GM23338 (cell line): ENCODE measurements at regions not wholly inside any gene's neighbourhood (a gene's known extent, or its start where the extent isn't known, plus 50 kb on each side); places are given as distances from the start of the nearest gene placed in this dataset.
A peak's percentile ranks its signal among the peaks of the same experiment; 100 is the strongest.

Experiments used
- ATAC-seq: fragments of 200-7000 bp; cut with Tn5 transposase; 3 replicates; pipeline ENCODE4 v1.9.1; 2020
- DNase-seq: peaks from one replicate; pipeline ENCODE4 v3.0.0-alpha.2; 2015; ENCODE audit warnings: low spot score
- H2AFZ ChIP-seq: fragments of 200-600 bp; sonication (generic); 2 replicates; pipeline ENCODE4 v1.8.0; 2016; ENCODE audit warnings: antibody characterized with exemption, mild to moderate bottlenecking, moderate library complexity
- H3F3A ChIP-seq: fragments of 200-600 bp; sonication (generic); replicated peaks from 2 replicates; pipeline ENCODE4 v1.8.0; 2017; ENCODE audit warnings: antibody characterized with exemption, mixed run types, low read depth
- H3K27ac ChIP-seq: fragments of 200-600 bp; sonication (generic); 2 replicates; pipeline ENCODE4 v1.6.1; 2016; ENCODE audit warnings: low read depth
- H3K27me3 ChIP-seq: fragments of 200-600 bp; sonication (generic); 2 replicates; pipeline ENCODE4 v1.8.0; 2016; ENCODE audit warnings: mild to moderate bottlenecking, mixed run types, moderate library complexity; ENCODE audit not compliant: insufficient read depth
- H3K36me3 ChIP-seq: fragments of 200-600 bp; sonication (generic); 2 replicates; pipeline ENCODE4 v1.8.0; 2016; ENCODE audit warnings: mild to moderate bottlenecking; ENCODE audit not compliant: insufficient read depth
- H3K4me1 ChIP-seq: fragments of 200-600 bp; sonication (generic); 2 replicates; pipeline ENCODE4 v1.8.0; 2016; ENCODE audit warnings: mild to moderate bottlenecking, moderate library complexity; ENCODE audit not compliant: insufficient read depth
- H3K4me2 ChIP-seq: fragments of 200-600 bp; sonication (generic); 2 replicates; pipeline ENCODE4 v1.7.1; 2017; ENCODE audit warnings: mixed run types
- H3K4me3 ChIP-seq: fragments of 200-600 bp; sonication (generic); 2 replicates; pipeline ENCODE4 v1.6.1; 2016; ENCODE audit warnings: mixed run types
- H3K79me2 ChIP-seq: fragments of 200-600 bp; sonication (generic); replicated peaks from 2 replicates; pipeline ENCODE4 v1.8.0; 2017; ENCODE audit warnings: mild to moderate bottlenecking; ENCODE audit not compliant: insufficient read depth
- H3K9me2 ChIP-seq: fragments of 200-600 bp; sonication (generic); 2 replicates; pipeline ENCODE4 v1.8.0; 2017; ENCODE audit not compliant: insufficient read depth
- H4K20me1 ChIP-seq: fragments of 200-600 bp; sonication (generic); replicated peaks from 2 replicates; pipeline ENCODE4 v1.8.0; 2017; ENCODE audit warnings: mild to moderate bottlenecking; ENCODE audit not compliant: insufficient read depth
- H3K27ac Mint-ChIP-seq: 2 replicates; pipeline ENCODE4 v1.8.0; 2020; ENCODE audit warnings: inconsistent platforms, mild to moderate bottlenecking, moderate library complexity, mixed read lengths
- H3K27me3 Mint-ChIP-seq: 3 replicates; pipeline ENCODE4 v1.8.0; 2022; ENCODE audit warnings: low read depth, mild to moderate bottlenecking, moderate library complexity, mixed read lengths, inconsistent platforms; ENCODE audit not compliant: insufficient read depth, poor library complexity
- H3K36me3 Mint-ChIP-seq: 3 replicates; pipeline ENCODE4 v1.8.0; 2021; ENCODE audit warnings: low read depth, mild to moderate bottlenecking, inconsistent platforms, moderate library complexity, mixed read lengths
- H3K4me1 Mint-ChIP-seq: 3 replicates; pipeline ENCODE4 v1.8.0; 2020; ENCODE audit warnings: mild to moderate bottlenecking, inconsistent platforms, mixed read lengths
- H3K4me3 Mint-ChIP-seq: 3 replicates; pipeline ENCODE4 v1.8.0; 2021; ENCODE audit warnings: moderate library complexity, mild to moderate bottlenecking, inconsistent platforms, mixed read lengths
- H3K9me3 Mint-ChIP-seq: 3 replicates; pipeline ENCODE4 v1.8.0; 2020; ENCODE audit warnings: moderate library complexity, mild to moderate bottlenecking, inconsistent platforms, mixed read lengths
- CREB1 ChIP-seq: fragments of 250-450 bp; sonication (Bioruptor Pico); IDR thresholded peaks from 2 replicates; pipeline ENCODE4 v1.5.0; 2020; ENCODE audit warnings: low read depth, mild to moderate bottlenecking, moderate library complexity
- CTCF ChIP-seq, 2 experiments: fragments of 200-600 bp in 1 of 2; sonication (generic) in 1 of 2; conservative IDR thresholded peaks; 2 replicates each; pipeline versions ENCODE4 v1.5.1 to v1.6.1; 2016 to 2017; ENCODE audit warnings: antibody characterized with exemption in 2 of 2, low read depth in 2 of 2, mild to moderate bottlenecking in 2 of 2, moderate library complexity in 1 of 2
- ETS1 ChIP-seq: IDR thresholded peaks from 2 replicates; pipeline ENCODE4 v1.6.1; 2016; ENCODE audit warnings: antibody characterized with exemption
- EZH2 ChIP-seq: fragments of 200-600 bp; sonication (generic); IDR thresholded peaks from one replicate; pipeline ENCODE4 v1.8.0; 2017; ENCODE audit warnings: antibody characterized with exemption, mild to moderate bottlenecking, low read depth; ENCODE audit not compliant: unreplicated experiment
- EZH2phosphoT487 ChIP-seq: fragments of 200-600 bp; sonication (generic); IDR thresholded peaks from one replicate; pipeline ENCODE4 v1.8.1; 2018; ENCODE audit warnings: antibody characterized with exemption; ENCODE audit not compliant: unreplicated experiment
- JUNB ChIP-seq: IDR thresholded peaks from one replicate; pipeline ENCODE4 v1.6.1; 2016; ENCODE audit warnings: antibody characterized with exemption; ENCODE audit not compliant: unreplicated experiment
- NANOG ChIP-seq: IDR thresholded peaks from 2 replicates; pipeline ENCODE4 v1.6.1; 2016; ENCODE audit warnings: antibody characterized with exemption, borderline replicate concordance
- POLR2AphosphoS5 ChIP-seq: IDR thresholded peaks from 2 replicates; pipeline ENCODE4 v1.6.1; 2016; ENCODE audit warnings: antibody characterized with exemption, low read depth
- REST ChIP-seq: IDR thresholded peaks from one replicate; pipeline ENCODE4 v1.6.1; 2018; ENCODE audit warnings: antibody characterized with exemption; ENCODE audit not compliant: unreplicated experiment
- STAT1 ChIP-seq: IDR thresholded peaks from one replicate; pipeline ENCODE4 v1.6.1; 2016; ENCODE audit warnings: antibody characterized with exemption; ENCODE audit not compliant: unreplicated experiment
- ZNF114 ChIP-seq: fragments of 250-450 bp; sonication (Bioruptor Pico); IDR thresholded peaks from 2 replicates; pipeline ENCODE4 v1.5.0; 2020; ENCODE audit warnings: mild to moderate bottlenecking, moderate library complexity
- ZNF331 ChIP-seq: fragments of 250-450 bp; sonication (Bioruptor Pico); IDR thresholded peaks from 2 replicates; pipeline ENCODE4 v1.5.0; 2020; ENCODE audit warnings: low read depth, mild to moderate bottlenecking, moderate library complexity
- ZNF462 ChIP-seq: fragments of 250-450 bp; sonication (Bioruptor Pico); IDR thresholded peaks from 2 replicates; pipeline ENCODE4 v1.5.0; 2020; ENCODE audit warnings: mild to moderate bottlenecking, moderate library complexity

- peaks cover 3% of the 10 kb centered on the region for H3K27me3 Mint-ChIP-seq
- no peaks in the 10 kb centered on the region for H3K9me3 Mint-ChIP-seq
Measured at GRCh38 chr13:72534951-72535640, 192.3 kb downstream of the MZT1 start.

More at GRCh38 chr13:72534951-72535640, 192.3 kb downstream of the MZT1 start:
- Histone ChIP-seq H3K4me1 (no peaks in the 10 kb centered on the region), H3F3A (no peaks in the 10 kb centered on the region), H4K20me1 (no peaks in the 10 kb centered on the region), H2AFZ (peak overlapping the region; percentile 56; the same call in 1 of the 2 replicates), H3K27ac (no peak overlapping the region), H3K4me3 (no peak overlapping the region), H3K79me2 (no peaks in the 10 kb centered on the region), H3K9me2 (0 out of 2 replicates have a peak, but pooled peaks cover 4% of the 10 kb centered on the region), H3K36me3 (no peaks in the 10 kb centered on the region), H3K4me2 (no peak overlapping the region), H3K27me3 (no peaks in the 10 kb centered on the region)
- ATAC-seq (peak; percentile 58), DNase-seq (no peak)
- Mint-ChIP-seq H3K36me3 (no peaks in the 10 kb centered on the region), H3K4me1 (peaks cover 15% of the 10 kb centered on the region; the same call in 2 of the 3 replicates), H3K27ac (no peak overlapping the region; the same call in 1 of the 2 replicates), H3K4me3 (no peak overlapping the region)
- TF ChIP-seq ETS1 (no peak), REST (no peak), CTCF (conservative IDR thresholded peaks at IDR 0.05; ENCODE audit: low read depth in 2 of 2) (no peak), EZH2 (no peak), NANOG (no peak), ZNF114 (CRISPR knock-in tag) (no peak), EZH2phosphoT487 (no peak), STAT1 (no peak), CREB1 (no peak), ZNF462 (CRISPR knock-in tag) (no peak), JUNB (no peak), POLR2AphosphoS5 (no peak), ZNF331 (CRISPR knock-in tag) (no peak)
